Superior temporal gyrus (tissue), 1 donor: ENCODE measurements at regions not wholly inside any gene's neighbourhood (a gene's known extent, or its start where the extent isn't known, plus 50 kb on each side); places are given as distances from the start of the nearest gene placed in this dataset.
"Not testable (repeated sequence)": the region's sequence is repeated elsewhere in the genome, so short reads cannot be mapped to it uniquely, and the experiment has no call there.

Experiments
- DNase-seq: peaks from one replicate; pipeline ENCODE4 v3.0.0-alpha.2; 2016; ENCODE audit errors: extremely low spot score

DNA sequence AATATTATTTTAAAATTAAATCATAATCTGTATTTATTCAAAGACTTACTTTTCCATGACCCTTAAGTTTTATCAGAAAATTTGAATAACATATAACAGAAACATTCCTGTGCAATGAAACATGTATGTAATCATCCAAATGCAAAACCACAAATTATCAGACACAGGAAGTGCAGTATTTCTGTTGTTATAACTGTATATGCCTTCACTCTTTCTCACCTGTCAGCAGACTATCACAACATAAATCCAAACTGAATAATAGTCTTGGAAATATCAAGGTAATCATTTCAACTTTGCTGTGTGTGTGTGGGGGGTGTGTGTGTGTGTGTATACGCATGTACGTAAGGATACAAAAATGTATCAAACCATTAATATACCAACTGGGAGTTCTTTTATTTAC is 285.9 kb downstream of the SLC7A11 start:
- DNase-seq: no peak

- DNase-seq: no peak
Observed at GRCh38 chr4:137955595-137955994, 286.6 kb downstream of the SLC7A11 start.

DNA sequence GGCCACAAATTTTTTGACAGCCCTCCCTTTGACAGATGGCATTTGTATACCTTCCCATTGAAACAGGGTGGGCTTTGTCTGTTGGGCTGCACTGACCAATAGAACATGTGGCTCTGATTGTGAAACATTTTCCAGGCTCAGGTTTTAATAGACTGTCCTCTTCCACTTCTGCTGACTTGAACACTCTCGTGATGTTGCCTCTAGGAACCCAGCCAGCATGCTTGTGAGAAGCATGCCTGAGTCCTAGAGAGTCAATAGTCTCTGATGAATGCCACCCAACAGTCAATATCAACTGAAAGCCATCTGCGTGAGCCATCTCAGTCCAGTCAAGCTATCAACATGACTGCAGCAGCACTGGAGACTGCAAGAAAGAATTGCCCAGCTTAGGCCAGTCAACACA is 290.0 kb downstream of the SLC7A11 start:
- no peak for DNase-seq

DNA sequence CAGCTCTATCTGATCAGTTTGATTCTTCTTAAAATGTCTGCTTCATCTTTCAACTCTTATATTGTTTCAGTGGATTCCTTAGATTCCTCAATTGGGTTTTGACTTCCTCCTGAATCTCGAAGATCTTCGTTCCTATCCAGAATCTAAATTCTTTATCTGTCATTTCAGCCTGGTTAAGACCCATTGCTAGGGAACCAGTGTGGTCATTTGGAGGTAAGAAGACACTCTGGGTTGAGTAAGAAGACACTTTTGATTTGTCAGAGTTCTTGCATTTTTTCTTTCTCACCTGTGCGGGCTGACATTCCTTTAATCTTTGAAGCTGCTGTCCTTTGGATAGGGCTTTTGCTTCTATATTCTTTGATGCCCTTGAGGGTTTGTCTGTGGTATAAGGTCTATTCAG is 291.9 kb downstream of the SLC7A11 start:
- DNase-seq: no peak

DNA sequence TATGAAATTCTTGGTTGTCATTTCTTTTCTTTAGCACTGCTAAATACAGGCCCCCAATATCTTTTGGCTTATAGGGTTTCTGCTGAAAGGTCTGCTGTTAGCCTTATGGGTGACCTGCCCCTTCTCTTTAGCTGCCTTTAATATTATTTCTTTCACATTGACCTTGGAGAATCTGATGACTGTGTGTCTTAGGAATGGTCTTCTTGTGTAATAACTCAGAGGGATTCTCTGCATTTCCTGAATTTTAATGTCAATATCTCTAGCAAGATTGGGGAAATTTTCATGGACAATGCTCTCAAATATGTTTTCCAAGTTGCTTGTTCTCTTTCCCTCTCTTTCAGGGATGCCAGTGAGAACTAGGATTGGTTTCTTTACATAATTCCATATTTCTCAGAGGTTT is 292.4 kb downstream of the SLC7A11 start:
- no peak for DNase-seq

GRCh38 chr4:137946453-137947174 is 295.5 kb downstream of the SLC7A11 start:
- DNase-seq: no peak

- not testable (repeated sequence) for DNase-seq
Observed at GRCh38 chr4:137942815-137943214, 299.3 kb downstream of the SLC7A11 start.

DNA sequence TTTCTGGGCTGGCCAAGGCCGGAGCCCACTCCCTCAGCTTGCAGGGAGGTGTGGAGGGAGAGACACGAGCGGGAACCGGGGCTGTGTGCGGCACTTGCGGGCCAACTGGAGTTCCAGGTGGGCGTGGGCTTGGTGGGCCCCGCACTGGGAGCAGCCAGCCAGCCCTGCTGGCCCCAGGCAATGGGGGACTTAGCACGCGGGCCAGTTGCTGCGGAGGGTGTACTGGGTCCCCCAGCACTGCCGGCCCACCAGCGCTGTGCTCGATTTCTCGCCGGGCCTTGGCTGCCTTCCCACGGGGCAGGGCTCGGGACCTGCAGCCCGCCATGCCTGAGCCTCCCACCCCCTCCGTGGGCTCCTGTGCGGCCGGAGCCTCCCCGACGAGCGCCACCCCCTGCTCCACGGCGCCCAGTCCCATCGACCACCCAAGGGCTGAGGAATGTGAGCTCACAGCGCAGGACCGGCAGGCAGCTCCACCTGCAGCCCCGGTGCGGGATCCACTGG is 300.1 kb downstream of the SLC7A11 start:
- not testable (repeated sequence) for DNase-seq

- DNase-seq: no peak
Observed at GRCh38 chr4:137934911-137935310, 307.2 kb downstream of the SLC7A11 start.

DNA sequence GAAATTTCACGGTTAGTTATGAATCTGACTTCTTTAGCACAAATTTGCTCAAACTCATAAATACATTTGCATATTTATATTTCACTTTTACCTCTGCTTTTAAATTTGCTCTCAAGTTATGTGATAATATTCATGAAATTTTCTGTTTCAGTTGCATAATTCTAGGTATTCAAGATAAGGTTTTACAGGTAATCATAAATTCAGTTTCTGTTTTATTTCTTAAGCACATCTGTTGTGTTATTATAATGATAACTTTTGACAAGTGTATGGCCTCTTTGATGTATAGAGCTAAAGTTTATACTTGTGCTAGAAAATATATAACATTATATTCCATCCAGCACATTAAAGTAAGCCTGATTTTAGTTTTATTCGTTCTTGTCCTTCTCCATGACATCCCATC is 308.1 kb downstream of the SLC7A11 start:
- DNase-seq: no peak

DNA sequence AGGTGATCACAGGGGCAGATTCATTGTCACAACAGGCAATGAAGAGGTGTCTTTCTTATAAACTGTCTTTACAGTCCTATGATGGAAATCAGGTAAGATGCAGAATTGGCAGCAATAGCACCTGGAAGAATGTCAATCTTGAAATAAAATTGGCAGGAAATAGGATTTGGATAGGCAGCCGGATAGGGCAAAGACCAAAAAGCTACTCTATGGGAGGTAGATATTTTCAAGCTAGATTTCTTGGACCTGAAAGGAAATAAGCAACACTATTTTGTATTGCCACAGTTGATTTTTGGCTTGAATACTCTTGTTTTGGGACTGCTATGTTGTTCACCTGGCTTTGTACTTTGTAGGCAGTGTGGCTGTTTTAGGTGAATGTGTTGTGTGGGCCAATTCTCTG is 314.2 kb downstream of the SLC7A11 start:
- no peak for DNase-seq

- DNase-seq: no peak
Observed at GRCh38 chr4:137923494-137923893, 318.7 kb downstream of the SLC7A11 start.

- no peak for DNase-seq
Observed at GRCh38 chr4:137922721-137923120, 319.4 kb downstream of the SLC7A11 start.

- DNase-seq: no peak
Observed at GRCh38 chr4:137909529-137910309, 332.4 kb downstream of the SLC7A11 start.

DNA sequence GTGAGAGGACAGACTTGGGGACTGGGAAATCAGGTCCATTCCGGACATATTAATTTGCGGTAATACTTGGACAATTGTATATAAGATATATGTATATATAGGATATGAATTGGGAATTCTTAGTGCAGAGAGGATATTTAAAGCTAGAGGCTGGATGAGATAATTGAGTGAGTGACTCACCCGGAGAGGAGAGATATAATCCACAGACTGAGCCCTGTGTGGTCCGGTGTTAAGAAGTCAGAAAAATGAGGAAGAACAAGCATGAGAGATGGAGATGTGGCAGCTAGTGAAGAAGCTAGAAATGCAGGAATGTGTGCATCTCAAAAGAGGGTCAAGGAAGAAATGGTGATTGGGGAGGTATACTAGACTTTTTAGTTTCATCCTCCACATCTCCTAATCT is 336.2 kb downstream of the SLC7A11 start:
- DNase-seq: no peak

DNA sequence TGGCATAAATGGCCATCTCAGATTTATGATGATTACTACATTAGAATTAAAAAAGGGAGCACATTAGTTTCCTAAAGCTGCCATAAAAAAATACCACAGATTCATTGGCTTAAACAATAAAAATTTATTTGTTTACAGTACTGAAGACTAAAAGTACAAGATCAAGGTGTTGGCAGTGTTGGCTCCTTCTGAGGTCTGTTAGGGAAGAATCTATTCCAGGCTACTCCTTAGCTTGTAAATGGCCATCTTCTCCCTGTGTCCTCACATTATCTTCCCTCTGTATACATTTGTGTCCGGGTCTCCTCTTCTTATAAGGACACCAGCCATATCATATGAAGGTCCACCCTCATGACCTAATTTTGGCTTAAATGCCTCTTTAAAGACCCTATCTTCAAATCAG is 341.0 kb downstream of the SLC7A11 start:
- no peak for DNase-seq

DNA sequence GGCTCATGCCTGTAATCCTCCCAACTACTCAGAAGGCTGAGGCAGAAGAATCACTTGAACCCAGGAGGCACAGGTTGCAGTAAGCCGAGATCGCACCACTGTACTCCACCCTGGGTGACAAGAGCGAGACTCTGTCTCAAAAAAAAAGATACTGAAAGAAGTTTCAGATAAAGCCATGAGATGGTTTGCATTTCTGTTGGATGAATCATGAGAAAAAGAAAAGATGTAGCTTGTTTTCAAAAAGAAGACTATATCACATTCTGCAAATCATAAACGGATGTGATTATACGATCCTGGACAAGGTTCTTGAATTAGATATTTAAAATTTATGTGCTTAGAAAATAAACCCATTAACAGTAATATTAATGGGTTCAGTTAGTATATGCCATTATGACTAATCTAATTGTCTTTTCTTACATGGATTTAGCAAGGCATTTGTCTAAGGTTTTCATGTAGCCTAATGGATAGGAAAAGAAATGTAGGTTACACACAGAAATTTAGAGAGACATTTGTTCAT is 345.9 kb downstream of the SLC7A11 start:
- no peak for DNase-seq

DNA sequence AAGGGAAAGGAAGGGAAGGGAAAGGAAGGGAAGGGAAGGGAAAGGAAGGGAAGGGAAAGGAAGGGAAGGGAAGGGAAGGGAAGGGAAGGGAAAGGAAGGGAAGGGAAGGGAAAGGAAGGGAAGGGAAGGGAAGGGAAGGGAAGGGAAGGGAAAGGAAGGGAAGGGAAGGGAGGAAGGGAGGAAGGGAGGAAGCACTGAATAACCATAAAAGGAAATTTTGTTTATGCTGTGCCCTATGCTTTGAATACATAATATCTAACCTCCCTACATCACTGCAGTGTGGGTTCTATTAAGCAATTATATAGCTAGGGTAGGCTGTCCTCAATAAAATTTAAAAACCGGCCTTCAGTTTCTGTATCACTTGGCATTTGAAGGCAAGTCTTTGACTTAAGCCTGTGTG is 346.6 kb downstream of the SLC7A11 start:
- not testable (repeated sequence) for DNase-seq

DNA sequence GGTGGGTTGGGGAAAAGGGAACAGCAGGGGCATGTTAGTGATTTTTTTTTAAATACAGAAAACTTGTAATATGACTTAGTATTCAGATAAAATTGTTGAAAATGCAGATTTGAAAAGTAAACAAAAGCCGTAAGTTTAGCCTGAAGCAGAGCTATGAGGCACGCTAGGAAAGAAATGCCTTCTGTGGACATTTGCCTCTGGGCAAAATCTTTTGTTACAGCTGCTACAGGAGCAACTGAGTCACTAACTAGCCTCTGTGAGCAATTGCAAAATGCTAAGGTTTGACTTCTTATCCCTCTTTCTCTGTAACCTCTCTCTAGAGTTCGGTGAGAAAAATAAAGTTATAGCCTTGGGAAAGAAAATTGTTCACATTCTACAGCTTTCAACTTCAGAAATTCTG is 350.0 kb downstream of the SLC7A11 start:
- DNase-seq: no peak

DNA sequence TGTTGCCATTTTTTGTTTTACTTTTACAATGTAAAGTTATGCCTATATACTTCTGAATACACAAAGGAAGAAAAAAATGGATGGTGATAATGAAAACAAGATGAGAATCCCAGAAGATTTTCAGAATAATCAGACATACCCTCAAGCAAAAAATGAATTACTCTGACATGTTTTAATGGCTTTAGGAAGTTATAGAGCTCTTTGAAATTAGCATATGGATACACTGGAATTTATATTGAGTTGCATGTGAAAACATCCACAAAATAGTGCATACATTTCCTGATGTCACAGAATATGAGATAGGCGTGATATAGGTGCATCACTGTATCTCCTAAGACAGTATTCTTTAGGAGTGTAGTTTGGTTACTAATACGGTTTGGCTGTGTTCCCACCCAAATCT is 351.3 kb downstream of the SLC7A11 start:
- DNase-seq: no peak

DNA sequence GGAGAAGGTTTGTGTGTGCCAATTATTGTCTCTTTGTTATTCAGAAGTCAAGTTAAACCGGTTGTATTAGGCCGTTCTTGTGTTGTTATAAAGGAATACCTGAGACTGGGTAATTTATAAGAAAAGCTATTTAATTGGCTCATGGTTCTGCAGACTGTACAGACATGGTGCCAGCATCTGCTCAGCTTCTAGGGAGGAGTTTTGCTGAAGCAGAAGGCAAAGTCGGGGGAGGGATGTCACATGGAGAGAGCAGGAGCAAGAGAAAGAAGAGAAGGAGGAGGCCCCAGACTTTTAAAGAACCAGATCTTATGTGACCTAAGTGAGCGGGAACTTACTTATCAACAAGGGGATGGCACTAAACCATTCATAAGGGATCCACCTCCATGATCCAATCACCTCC is 349.3 kb upstream of the PCDH18 start:
- DNase-seq: no peak

DNA sequence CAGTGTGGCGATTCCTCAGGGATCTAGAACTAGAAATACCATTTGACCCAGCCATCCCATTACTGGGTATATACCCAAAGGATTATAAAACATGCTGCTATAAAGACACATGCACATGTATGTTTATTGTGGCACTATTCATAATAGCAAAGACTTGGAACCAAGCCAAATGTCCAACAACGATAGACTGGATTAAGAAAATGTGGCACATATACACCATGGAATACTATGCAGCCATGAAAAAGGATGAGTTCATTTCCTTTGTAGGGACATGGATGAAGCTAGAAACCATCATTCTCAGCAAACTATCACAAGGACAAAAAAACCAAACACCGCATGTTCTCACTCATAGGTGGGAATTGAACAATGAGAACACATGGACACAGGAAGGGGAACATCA is 335.8 kb upstream of the PCDH18 start:
- not testable (repeated sequence) for DNase-seq

DNA sequence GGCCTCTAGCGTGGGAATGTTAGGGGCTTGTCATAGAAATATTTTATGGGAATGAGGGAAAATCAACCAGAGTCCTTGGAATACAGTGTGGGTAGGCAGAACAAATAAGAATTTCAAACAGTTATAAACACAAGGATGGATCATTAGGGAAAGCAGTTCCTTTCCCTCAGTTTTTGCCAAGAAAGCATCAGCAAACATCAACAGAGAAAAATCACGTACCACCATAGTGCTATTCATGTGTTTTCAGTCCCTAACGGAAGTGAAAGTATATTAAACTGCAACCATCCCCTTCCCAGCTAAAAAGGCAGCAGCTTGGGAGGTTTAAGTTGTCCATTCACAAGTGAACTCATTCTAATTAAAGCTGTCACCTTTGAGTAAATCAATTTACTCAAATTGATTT is 334.4 kb upstream of the PCDH18 start:
- DNase-seq: no peak
